H1 (cell line): ENCODE measurements at regions not wholly inside any gene's neighbourhood (a gene's known extent, or its start where the extent isn't known, plus 50 kb on each side); places are given as distances from the start of the nearest gene placed in this dataset.

ENCODE experiments used
- CBX8 ChIP-seq: fragments of 300-800, 300-1000 bp; sonication (generic); IDR thresholded peaks from 2 replicates; pipeline ENCODE4 v1.7.1; 2016; ENCODE audit warnings: low read depth, low read length, borderline replicate concordance
- KDM5A ChIP-seq: fragments of 200-600 bp; IDR thresholded peaks from 2 replicates; pipeline ENCODE4 v1.7.1; 2012; ENCODE audit warnings: mild to moderate bottlenecking, low read length, inconsistent platforms, mixed read lengths

- TF ChIP-seq CBX8: no peak
- no peak for TF ChIP-seq KDM5A
Measured at GRCh38 chr3:106372806-106373190, 504.0 kb upstream of the CBLB start (continued).
